Fibroblast of skin of right biceps (primary cell): ENCODE measurements at regions not wholly inside any gene's neighbourhood (a gene's known extent, or its start where the extent isn't known, plus 50 kb on each side); places are given as distances from the start of the nearest gene placed in this dataset.

Source experiments
- DNase-seq: peaks from one replicate; pipeline ENCODE4 v3.0.0-alpha.2; 2013

GRCh38 chr18:11308499-11308898, 159.1 kb upstream of the PIEZO2 start:
- peak; percentile 67 for DNase-seq

DNA sequence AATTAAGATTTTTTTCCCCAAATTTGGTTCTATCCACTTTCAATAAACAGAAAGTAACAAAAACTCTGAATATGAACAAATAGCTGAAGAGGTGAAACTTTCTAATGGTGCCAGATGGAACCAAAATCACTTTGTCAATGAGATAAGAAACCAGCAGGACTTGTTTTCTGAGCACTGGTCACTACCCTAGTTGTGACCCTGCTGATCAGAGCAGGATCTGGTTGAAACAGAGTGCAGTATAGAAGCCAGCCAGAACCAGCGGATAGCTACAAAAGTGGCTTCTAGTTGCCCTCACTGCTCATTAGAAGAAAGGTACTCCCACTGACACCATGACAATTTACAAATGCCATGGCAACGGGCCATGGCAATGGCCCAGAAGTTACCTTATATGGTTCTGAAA, 158.3 kb upstream of the PIEZO2 start:
- no peak for DNase-seq

DNA sequence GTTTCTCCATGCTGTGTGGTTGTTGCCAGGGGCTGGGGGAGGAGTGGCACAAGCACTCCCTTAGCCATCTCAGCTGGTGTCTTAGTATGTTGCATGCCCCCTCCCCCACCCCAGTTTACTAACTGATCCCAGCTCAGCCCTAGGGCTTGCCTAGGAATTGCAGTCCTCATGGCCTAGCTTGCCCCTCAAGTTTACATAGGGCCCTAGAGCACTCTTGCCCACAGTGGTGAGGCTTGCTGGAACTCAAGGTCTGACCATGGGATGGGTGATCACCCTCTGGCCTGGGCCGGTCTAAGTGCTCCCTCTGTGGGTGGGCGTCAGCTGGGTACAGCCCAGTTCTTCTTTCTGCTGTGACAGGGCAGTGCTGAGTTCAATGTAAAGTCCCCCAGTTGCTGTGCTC, 156.1 kb upstream of the PIEZO2 start:
- DNase-seq = no peak

- DNase-seq = no peak
Measured at GRCh38 chr18:11304928-11305327, 155.6 kb upstream of the PIEZO2 start.

DNA sequence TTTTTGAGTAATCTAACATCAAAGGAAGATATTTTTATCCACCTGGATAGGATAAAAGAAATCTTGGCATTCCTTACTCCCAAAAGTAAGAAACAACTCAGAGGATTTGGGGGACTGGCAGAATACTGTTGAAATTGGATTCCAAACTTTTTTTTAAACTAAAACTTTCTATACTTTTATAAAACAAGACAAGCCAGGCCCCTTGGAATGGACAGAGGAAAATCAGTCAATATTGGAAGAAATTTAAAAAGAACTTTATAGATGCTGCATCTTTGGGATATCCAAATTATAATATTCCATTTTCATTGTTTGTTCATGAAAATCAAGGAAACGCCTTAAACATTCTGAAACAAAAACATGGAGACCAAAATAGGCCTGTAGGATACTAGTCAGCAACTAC, 147.6 kb upstream of the PIEZO2 start:
- no peak for DNase-seq

GRCh38 chr18:11293794-11294193, 144.4 kb upstream of the PIEZO2 start:
- DNase-seq = no peak

- peak; percentile 59 for DNase-seq
Measured at GRCh38 chr18:11290786-11291185, 141.4 kb upstream of the PIEZO2 start.

GRCh38 chr18:11289248-11289647, 139.9 kb upstream of the PIEZO2 start:
- DNase-seq = peak; percentile 24

- DNase-seq = no peak
Measured at GRCh38 chr18:11288401-11288800, 139.0 kb upstream of the PIEZO2 start.

DNA sequence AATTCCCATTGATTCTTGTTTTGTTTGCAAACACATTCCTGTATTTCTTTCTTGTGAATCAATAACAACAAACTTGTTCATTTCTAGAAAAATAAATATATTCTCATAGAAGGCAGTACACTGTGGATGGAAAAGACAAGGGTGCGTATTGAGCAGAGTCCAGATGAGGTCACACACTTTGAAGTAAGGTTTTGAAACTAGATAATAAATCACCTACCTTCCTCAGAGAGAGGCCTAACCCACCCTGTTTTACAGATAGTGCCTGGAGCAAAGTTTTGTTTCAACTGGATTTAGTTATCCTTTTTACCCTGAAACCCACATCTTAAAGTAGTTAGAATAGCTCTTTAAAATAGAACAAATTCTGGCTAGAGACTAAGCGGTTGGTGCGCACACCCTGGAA, 137.1 kb upstream of the PIEZO2 start:
- no peak for DNase-seq

DNA sequence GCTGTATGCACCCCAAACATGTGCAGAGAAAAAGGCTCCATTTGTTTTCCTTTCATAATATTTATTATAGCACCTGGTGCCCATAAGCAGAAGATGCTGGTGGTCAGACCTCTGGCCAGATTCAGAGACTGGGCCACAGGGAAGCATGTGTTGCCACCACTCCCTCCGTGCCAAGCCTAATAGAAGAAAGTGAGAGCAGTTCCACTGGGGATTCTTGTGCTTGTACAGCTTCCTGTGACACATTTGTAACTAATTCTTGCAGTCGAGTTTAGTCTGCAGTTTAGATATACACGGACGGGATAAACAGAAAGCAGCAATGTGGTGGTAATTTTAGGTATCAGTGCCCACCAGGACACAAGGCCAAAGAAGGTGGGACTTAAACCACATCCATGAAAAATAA, 135.4 kb upstream of the PIEZO2 start:
- DNase-seq = no peak

- no peak for DNase-seq
Measured at GRCh38 chr18:11284349-11284748, 135.0 kb upstream of the PIEZO2 start.

DNA sequence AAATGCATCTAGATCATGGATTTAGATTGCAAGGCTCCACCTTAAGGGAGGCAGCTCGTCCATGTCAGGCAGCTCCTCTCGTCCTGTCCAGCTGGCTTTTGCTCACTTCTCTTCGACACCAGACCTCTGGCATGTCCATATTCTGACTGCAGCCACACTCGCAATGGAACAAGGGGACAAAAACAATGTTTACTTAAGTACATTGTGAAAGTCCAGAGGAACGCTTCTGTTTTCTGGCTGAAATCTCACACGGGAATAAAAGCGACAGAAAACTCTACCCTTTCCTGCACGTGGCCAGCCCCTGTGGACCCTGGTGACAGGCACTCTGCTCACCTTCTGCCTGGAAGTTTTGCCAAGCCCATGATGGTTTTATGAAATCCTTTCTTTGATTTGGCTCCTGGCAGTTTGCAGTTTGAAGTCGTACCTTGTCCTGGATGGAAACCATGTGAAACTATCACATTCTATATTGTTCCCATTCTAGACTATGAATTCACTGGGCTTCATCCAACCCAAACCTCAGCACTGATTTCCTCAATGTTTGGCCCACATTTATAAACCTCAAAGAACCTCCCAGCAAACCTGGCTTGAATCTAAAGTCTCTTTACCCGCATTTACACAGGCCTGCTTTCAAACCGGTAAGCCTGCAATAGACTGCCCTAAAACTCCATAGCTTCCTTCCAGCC, 134.3 kb upstream of the PIEZO2 start:
- DNase-seq = no peak

DNA sequence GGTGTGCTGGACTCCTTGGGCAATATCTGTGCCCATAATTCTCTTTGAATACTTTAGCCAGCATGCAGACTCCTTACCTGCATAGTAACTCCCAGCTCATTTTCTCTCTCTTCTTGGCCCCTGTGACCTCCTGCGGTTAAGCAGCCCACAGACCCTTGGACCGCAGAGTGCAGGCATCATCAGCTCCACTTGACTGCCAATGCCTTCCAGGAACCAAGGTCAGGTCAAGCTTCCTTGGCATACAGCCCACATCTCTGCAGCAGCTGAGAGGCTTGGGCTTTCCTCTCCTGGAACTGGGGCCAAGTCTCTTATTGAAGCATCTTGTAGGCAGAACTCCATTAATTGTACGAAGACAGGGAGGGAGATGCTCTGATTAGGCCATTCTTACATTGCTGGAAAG, 130.1 kb upstream of the PIEZO2 start:
- no peak for DNase-seq

- DNase-seq = no peak
Measured at GRCh38 chr18:11276678-11277077, 127.3 kb upstream of the PIEZO2 start.

DNA sequence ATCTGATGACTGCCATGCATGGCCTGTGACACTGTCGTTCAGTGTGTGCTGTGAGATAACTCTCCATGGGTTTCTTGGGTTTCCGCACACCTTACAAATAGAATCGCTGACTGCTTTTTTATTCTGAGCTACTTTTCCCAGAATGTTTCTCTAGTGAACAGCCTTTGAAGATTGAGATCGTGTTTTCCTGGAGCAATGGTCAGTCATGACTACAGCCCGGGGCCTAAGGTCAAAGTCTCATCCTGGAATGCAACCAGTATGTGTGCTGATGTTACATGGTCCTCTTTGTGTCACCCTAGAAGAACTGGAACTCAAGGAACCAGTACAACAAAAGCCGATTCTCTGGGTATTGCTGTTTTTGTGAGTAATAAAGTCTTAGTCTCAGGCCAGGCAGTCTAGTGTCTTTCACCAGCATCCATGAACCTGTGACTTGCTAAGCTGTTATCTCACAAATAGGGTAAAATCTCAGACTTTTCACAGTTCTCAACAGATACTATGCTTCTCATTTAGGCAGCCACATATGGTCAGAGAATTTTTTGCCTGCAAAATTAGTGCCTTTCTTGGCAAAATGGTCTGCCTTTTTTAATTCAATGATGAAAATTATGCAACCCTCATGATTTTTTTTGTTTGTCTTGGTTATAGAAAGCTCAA, 124.9 kb upstream of the PIEZO2 start:
- DNase-seq = no peak

DNA sequence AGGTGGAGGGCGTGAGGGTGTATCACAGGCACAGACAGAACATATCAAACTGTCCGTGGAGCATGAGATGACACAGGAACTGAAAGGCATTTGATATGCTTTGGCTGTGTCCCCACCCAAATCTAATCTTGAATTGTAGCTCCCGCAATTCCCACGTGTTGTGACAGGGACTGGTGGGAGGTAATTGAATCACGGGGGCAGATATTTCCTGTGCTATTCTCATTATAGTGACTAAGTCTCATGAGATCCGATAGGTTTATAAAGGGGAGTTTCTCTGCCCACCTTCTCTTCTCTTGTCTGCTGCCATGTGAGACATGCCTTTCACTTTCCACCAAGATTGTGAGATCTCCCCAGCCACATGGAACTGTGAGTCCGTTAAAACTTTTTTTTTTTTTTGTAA, 123.1 kb upstream of the PIEZO2 start:
- DNase-seq = no peak

DNA sequence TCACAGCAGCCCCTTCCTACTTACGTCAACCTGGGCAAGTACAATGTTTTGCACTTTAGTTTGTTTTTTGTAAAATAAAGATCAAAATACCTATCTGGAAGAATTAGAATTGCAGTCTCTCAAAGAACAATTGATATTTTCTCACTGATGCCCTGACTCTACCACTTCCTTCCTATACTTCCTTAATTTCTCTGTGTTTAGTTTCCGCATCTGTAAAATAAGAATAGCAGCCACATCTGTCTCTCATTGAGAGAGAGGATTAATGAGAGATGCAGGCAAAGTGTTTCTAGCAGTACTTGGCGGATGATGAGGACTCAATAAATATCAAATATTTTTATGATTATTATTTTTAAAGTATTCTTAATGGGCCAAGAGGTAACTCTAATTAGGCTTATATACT, 122.6 kb upstream of the PIEZO2 start:
- DNase-seq = no peak

GRCh38 chr18:11269257-11269656, 119.9 kb upstream of the PIEZO2 start:
- DNase-seq = peak; percentile 71

GRCh38 chr18:11268741-11269233, 119.4 kb upstream of the PIEZO2 start:
- DNase-seq = peak; percentile 80

- no peak for DNase-seq
Measured at GRCh38 chr18:11268153-11268552, 118.8 kb upstream of the PIEZO2 start.

DNA sequence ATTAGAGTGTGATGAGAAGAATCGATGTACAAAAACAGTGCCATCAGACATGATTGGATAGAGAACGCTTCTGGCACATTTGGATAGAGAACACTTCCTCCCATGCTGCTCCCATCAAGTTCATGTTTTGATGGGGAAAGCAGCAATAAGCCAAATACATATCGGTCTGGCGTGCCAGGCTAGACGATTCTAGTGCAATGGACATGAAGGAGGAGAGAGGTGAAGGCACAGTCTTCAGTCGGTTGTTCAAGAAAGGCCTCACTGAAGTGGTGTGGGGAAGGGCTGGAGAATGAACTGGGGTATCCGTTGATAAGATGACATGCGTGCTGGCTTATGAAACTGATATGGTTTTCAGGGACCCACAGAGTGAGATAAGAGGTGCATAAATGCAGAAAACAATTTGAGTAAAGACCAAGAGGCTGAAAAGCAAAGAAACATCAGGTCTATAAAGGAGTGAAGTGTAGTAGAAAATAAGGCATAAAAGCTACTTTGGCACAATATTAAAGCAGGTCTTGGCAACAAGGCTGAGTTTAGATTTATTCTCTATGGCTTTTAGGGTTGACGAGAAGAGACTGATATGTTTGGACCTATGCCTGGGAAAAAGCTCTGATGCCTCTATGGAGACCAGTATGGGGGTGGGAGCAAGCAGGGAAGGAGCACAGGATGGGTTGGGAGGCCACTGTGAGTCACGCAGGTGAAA, 117.6 kb upstream of the PIEZO2 start:
- DNase-seq = no peak

DNA sequence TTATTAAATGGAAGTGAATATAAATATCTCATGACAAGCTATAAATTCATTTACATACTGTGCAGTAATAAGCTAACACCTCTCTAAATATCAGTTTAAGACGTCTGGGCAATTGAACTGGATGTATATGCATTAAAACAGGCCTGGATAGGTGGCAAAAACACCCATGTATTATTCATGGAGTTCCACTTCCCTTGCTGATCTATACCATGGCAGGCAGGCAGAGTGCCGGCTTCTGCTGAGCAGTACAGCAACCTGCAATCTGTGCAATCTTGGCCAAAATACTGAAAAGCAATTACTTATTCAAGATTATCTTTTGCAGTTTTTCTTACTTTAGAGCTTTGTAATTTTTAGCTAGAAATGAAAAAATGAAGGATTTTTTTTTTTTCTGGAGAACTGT, 112.1 kb upstream of the PIEZO2 start:
- no peak for DNase-seq

DNA sequence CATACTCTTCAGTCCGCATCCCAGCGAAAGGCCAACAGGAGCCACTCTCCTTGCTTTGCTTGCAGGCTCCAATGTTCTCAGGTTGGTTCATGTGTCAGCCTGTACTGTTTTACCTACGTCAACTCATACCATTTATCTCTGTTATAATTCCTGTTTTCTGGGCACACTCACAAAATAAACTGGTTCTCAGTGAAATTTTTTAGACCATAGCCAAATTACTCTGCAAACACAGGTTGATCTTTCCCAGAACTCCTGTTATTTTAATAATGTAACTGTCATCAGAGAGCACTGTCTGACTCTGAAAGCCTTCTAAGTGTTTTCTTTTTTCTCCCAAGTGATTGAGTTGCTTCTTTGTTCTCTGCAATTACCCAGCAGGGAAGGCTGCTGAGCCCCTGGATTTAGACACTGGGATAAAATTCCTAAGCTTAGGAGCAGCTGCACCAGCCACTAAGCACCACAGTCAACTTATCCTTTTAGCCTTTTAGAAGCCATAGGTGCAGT, 111.6 kb upstream of the PIEZO2 start:
- DNase-seq = no peak
